HG03432 (cell line): ENCODE measurements at regions not wholly inside any gene's neighbourhood (a gene's known extent, or its start where the extent isn't known, plus 50 kb on each side); places are given as distances from the start of the nearest gene placed in this dataset.
A peak's percentile ranks its signal among the peaks of the same experiment; 100 is the strongest.
"Not testable (repeated sequence)": the region's sequence is repeated elsewhere in the genome, so short reads cannot be mapped to it uniquely, and the experiment has no call there.

Experiments used
- ATAC-seq: cut with Tn5 transposase; IDR thresholded peaks from one replicate; pipeline ENCODE4 v1.9.1; 2021; ENCODE audit warnings: mild to moderate bottlenecking, moderate library complexity; ENCODE audit not compliant: unreplicated experiment

DNA sequence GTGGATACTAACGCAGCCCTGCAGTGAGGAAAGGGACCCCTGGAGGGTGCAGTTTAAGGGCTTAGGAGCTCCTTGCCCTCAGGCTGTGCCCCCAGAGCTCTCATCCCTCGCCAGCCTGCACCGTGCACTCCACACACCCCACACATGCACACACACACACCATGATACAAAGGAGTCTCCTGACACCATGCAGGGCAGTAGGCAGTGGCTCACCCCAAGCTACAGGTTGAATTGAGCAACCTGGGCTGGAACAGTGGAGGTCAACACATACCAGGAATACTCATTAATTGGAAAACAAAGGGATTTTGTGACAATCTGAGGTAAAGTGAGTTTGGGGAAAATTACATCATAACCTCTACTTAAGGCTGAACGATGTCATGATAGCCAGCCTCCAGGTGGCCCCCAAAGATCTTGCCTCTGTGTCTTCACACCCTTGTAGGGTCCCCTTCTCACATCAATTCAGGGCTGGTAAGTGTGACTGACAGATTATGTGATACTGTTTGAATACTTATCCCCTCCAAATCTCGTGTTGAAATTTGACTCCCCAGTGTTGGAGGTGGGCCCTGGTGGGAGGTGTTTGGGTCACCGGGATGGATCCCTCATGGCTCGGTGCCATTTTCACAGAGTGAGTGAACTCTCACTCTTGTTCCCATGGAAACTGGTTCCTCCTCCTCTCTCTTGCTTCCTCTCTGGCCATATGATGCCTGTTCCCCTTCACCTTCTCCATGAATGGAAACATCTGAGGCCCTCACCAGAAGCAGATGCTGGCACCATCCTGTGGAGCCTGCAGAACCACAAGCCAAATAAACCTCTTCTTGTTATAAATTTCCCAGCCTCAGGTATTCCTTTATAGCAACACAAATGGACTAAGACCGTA lies 111.0 kb upstream of the RAB4A start:
- no peak for ATAC-seq

DNA sequence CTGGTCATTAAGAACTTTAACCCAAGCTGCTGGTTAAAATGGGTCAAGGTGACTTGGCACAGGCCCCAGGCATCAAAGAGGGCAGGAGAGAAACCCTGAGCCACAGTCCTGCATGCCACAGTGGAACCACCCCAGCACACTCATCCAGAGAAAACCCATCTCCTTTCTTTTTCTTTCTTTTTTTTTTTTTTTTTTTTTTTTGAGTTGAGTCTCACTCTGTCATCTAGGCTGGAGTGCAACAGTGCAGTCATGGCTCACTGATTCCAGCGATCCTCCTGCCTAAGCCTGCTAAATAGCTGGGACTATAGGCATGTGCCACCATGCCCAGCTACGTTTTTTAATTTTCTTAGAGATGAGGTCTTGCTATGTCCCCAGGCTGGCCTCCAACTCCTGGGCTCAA lies 109.2 kb upstream of the RAB4A start:
- ATAC-seq: no peak

DNA sequence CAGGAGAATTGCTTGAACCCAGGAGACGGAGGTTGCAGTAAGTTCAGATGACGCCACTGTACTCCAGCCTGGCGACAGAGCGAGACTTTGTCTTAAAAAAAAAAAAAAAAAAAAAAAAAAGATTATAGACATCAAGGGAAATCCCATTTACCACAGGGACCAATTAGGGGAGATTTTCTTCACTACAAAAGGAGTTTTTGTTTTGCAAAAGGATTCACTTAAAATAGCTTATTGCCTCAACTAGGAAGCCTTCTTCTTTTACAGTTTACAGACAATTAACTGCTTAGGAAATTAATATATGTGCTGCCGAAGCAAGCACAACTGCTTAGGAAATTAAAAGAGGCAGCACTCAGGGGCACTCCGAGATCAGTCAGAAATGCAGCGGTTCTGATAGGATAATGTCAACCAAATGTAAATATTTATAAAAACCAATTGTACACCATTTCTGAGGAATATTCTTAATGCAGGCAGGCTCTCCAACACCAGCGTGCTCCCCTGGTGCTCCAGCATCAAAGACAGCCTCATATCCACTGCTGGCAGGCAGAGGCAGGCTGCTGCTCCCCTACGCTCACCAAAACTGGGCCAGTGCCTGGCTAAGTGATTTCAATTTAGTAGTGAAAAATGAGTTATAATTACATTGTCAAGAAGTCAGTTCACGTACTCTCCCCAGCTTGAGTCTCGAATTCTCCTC lies 107.9 kb upstream of the RAB4A start:
- no peak for ATAC-seq

DNA sequence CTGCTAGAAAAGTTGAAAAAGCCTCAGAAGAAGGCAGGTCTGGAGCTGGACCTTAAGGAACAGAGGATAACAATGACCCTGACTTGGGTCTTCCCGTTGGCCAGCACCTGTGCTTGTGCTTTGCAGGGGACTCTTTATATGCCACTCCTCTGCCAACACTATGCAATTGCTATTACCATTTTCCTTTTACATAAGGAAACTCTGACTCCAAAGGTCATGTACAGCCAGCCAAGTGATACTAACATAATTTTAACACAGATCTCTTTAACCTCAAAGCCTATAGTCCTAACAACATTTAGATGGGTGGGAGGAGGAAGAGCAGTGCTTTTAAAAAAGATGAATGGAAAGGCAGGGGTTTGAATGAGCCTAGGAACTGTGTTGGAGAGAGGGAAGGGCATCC lies 106.6 kb upstream of the RAB4A start:
- ATAC-seq: no peak

DNA sequence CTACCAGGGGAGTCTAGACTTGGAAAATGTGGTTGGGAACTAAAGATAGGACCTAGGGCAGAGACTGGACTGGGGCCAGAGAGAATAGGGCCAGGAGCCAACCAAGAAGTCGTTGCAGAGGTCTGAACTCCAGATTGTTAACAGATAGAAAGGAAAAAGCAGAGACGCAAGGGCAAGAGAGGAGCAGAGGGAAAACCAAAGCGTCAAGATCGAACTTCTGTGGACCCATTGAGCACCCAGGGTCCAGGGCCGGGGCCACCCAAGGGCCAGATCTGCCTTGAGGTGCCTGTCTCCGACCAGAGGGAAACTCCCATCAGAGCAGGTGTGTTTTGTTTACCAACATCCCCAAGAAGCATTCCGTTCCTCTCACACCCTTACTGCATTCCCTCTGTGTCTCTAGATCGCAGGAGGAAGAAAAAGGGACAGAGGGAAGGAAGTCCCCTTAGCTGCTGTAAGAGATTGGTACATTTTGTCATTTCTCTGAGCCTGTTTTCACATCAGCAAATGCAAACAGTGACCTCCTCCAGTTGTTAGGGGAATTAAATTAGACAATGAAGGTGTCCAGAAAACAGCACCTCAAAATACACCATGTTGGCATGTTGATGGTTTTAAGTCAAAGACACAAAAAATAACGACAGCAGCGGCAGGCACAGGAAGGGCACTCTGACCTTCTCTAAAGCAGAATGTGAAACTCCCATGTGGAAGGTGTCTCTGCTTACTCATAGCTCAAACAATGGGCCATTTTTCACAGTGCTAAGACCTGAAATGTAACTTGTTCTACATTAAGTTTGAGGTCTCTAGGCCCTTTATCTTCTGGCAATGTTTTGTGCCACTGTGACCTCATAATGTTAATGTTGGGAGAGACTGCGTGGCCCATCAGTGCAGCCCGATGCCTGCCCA lies 105.8 kb upstream of the RAB4A start:
- ATAC-seq: peak; percentile 63

DNA sequence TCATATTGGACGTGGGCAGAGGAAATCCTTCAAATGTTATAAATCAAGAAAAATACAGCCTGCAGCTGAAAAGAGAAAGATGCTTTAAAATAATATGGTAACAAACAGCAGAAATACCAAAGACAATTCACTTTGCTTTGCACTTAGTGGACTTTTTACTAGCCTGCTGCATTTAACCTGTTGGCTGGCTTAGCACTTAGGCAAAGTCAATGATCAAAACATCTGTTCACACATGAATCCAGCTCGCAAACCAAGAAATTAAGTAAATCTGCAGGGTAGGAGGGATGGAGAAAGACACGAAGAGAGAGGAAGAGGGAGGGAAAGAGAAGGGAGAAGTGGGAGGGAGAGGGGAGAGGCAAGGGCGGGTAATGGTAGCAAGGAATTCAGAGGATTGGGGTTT lies 103.6 kb upstream of the RAB4A start:
- no peak for ATAC-seq

DNA sequence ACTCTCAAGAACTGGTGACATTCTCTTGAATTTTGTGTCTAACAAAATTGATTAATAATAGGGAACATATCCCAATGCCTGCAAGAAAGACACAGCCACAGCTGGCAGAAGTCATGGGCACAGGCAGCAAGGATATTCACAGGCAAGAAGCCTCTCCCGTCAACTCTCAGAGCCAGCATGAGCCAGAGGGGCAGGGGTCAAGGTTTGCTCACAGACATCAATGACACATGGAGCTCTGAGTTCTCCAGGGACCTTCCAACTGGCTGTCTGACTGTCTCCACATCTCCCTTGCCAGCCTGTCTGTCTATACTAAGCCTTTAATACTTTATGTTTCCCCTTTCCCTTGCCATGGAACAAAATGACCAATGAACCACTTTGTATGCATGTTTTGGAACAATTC lies 101.5 kb upstream of the RAB4A start:
- ATAC-seq: no peak

DNA sequence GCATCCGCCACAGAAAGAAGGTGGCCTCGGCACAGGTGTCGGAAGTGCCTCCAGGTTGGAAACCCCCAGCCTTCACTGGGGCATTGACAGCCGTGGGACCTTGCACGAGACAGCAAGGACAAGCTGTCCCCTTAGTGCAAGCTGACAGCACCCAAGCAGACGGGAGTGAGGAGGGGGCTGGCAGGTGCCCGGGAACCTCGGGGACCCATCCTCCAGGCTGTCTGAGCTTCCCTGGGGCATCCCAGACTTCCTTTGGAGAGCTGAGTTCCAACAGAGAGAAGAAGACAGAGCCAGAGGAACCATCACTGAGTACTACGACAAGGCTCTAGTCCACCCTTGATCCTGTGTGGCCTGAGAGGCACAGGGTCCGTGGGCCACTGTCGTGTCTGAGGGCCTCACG lies 100.6 kb upstream of the RAB4A start:
- no peak for ATAC-seq

DNA sequence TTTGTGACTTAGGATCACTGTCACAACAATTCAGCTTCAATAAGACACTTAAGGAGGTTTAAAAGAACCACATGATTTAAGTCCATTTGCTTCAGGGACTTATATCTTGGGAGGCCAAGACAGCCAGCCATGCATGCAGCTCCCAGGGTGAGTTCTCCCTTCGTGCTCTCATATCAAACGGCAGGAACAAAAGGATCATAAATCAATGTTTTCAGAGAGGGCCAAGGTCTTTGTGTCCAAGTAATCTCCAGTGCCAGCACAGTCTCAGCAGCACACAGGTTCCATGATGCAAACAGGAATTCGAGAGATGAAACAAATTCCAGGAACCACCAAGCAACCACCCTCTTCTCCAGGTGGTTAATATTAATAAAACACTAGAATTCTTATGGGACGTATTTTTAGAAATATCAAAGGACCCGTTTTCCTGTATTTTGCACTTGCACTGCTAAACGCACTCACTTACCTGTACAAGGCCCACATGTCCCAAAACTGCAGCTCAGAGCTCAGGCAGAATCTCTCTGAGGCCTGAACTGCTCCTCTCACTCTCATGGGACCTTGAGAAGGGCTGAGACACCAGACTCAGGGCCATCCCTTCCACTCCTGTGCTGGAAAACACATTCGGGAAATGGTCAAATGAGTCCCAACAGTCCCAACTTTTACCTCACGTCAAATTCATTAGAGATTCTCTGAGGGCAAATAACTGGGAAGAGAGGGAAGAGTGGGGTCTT lies 100.0 kb upstream of the RAB4A start:
- ATAC-seq: no peak

DNA sequence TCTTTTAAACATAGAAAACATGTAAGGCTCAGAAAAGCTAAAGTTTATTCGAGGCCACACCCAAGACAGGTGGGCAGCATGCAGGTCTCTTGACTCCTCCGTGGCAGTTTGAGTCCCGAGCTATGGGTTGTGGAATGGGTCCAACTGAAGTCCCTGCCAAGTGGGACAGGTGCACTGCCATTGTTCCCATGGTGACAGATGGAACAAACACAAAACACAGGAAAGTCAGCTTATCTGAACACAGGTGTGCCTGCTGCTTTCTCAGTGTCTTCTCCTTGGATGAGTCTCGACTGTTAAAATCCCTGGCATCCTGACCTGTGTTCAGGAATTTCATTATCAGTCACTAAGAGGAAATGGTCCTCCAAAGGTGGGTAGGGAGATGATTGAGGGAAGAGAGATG lies 99.0 kb upstream of the RAB4A start:
- no peak for ATAC-seq

DNA sequence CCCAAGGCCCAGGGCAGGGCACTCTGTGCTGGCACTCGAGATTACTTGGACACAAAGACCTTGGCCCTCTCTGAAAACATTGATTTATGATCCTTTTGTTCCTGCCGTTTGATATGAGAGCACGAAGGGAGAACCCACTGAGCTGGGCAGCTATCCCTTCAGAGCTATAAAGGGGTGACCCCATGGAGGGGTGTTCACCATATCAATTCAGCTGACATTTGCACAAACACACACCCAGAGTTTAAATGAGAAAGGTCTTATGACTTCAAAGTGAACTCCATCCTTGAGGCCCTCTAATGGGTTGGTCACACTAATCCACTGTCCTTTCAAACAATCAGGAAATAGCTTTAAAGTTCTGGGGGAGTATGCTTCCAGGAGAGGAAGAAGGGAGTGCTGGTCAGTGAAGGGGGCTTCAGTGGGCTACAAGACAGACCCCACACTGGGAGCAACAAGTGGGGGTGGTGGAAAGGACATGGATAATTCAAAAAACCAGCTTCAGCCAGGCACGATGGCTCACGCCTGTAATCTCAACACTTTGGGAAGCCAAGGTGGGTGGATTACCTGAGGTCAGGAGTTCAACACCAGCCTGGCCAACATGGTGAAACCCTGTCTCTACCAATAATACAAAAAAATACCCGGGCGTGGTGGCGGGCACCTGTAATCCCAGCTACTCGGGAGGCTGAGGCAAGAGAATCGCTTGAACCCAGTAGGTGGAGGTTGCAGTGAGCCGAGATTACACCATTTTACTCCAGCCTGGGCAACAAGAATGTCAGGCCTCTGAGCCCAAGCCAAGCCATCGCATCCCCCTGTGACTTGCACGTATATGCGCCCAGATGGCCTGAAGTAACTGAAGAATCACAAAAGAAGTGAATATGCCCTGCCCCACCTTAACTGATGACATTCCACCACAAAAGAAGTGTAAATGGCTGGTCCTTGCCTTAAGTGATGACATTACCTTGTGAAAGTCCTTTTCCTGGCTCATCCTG lies 97.1 kb upstream of the RAB4A start:
- not testable (repeated sequence) for ATAC-seq

DNA sequence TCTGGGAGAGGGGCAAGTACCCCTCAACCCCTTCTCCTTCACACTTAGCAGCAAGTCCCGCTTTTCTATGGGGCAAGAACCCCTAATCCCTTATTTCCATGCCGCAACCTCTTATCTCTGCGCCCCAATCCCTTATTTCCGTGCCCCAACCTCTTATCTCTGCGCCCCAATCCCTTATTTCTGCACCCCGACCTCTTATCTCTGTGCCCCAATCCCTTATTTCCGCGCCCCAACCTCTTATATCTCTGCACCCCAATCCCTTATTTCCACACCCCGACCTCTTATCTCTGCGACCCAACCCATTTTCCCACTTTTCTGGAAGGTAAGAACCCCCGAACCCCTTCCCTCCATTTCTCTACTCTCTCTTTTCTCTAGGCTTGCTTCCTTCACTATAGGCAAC lies 95.6 kb upstream of the RAB4A start:
- not testable (repeated sequence) for ATAC-seq

DNA sequence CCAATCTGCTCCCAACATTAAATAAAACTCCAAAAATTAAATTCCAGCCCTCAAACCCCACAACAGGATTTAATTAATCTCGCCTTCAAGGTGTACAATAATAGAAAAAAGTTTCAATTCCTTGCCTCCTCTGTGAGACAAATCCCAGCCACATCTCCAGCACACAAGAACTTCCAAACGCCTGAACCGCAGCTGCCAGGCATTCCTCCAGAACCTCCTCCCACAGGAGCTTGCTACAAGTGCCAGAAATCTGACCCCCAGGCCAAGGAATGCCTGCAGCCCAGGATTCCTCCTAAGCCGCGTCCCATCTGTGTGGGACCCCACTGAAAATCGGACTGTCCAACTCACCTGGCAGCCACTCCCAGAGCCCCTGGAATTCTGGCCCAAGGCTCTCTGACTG lies 94.5 kb upstream of the RAB4A start:
- ATAC-seq: not testable (repeated sequence)

DNA sequence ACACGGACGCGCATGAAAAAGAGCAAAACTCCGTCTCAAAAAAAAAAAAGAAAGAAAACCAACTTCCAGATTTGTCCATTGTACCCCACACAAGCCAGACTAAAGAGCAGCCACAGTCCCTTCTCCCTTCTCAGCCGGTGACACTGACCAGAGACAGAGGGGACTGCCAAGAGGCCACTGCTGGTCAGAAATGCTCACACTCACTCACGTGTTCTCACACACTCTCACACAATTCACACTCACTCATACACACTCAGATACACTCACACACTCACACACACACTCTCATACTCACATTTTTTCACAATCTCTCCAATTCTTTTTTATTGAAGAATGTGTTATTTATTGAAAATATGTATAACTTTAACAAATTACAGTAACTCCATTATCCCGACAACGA lies 90.8 kb upstream of the RAB4A start:
- ATAC-seq: no peak

DNA sequence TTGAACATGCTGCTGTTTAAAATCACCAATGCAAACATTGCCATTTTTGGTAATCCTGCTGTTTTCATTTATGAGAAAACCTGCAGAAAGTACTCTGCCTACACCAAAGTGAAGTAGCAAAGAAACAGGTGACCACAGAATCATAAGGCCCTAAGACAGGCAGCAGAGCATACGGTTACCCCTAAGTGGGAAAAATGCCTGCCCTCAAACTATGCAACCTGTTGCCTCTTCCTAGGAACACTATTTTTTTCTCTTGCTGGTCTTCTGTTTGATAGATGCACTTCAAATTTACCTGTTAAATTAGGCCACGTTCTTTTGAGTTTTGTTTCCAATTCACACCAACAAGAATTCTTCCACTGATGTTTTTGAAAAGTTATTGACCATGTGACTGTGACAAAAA lies 89.5 kb upstream of the RAB4A start:
- no peak for ATAC-seq

DNA sequence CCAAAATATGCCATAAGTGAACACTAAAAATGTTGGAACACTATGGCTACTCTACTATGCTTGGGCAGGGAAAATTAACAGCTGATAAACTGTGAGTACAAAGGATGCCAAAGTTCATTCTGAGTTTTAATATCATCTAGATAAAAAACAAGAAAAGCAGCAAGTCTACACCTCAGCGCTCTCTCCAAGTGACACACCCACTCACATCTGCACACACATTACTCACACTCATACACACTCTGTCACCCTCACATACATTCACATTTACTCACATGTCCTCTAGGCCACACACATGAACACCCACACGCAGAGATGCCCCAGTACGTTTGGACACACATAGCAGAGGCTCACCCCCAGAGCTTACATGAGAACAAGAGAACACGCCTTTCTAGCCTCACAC lies 87.3 kb upstream of the RAB4A start:
- ATAC-seq: no peak

DNA sequence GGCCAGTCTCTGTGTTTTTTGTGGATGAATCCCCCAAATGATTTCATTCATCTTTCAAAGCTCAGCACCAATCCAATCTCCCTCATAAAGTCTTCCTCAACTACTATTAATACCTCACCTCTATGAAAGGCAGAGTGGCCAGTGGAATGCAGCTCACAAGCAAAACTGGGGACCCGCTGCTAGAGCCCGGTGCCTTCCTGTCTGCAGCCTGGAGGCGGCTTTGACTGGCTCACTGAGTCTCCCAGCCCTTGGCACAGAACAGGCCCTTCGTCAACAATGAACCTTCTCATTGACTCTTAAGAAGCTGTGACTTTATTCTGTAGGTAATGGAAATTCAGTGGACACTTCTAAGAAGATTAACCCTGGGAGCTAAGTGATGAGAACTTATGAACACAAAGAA lies 86.8 kb upstream of the RAB4A start:
- no peak for ATAC-seq

DNA sequence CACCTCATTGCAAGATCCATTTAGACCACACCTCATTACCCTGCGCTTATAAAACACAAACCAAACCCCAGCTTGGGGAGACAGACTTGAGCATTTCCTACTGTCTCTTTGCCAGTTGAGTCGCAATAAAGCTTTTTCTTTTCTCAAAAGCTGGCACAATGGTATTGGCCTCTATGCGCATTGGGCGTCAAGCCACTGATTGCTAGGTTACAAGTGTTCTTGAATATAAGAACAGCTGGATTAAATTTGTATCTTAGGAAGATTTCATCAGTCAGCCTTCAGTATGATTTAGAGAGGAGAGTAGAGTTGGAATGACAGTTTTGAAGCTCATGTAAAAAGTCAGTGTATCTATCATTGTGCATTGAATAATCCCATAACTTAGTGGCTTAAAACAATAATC lies 84.9 kb upstream of the RAB4A start:
- ATAC-seq: no peak

DNA sequence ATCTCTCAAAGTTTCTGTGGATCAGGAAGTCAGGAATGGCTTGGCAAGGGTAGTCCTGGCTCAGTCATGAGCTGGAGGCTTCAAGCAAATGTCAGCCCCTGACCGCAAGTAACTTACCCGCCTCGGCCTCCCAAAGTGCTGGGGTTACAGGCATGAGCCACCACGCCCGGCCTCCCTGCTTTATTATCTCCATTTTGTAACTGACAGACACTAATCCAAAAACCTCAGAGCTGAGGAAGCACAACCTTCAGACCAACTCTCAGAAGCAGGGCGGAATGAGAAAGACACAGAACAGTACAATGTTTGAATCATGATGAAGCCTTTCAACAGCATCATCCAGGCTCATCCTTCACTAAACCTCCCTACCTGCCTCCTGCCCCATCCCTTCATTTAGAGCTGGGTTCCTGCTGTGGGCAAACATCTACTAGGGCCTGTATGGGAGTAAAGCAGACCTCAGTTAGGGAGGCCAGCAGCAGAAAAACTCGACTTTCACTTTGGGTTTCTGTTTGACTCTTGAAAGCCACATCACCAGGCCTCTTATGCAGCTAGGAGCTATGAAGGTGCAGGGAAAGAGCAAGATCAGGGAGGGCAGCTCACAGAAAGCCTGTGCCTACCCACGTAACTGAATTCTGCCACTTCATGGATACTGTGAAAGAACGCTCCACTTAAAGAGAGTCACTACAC lies 84.4 kb upstream of the RAB4A start:
- ATAC-seq: peak; percentile 90
